Hypothalamus (tissue), 51 donors: ENCODE measurements at regions not wholly inside any gene's neighbourhood (a gene's known extent, or its start where the extent isn't known, plus 50 kb on each side); places are given as distances from the start of the nearest gene placed in this dataset.

Source experiments
- DNase-seq, 51 donors: peaks; one replicate each; lab custom pipeline; 2025; lab: John Stamatoyannopoulos, UW

DNA sequence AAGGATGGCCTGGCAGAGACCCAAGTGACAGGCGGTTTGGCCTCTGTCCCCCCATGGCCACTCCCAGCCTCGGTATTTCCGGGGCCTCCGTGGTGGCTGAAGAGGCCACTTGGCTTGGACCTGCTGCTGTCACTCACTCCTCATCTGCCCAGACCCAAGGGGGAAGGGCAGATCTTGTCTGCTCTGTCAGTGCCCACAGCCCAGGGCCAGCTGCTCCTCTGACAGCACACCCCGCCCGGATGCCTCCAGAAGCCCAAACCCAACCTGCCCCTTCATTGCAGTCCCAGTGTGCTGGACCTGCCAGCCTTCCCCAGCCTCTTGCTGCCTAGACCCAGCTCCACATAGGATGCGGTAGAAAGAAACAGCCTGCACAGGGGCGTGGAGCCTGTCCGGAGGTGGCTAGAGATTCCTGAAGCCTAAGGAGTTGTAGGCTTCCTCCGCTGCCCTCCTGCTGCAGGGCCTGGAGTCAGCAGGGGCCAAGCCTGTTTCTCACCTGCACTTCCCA lies 52.0 kb downstream of the MAGEF1 start:
- DNase-seq: no peak

DNA sequence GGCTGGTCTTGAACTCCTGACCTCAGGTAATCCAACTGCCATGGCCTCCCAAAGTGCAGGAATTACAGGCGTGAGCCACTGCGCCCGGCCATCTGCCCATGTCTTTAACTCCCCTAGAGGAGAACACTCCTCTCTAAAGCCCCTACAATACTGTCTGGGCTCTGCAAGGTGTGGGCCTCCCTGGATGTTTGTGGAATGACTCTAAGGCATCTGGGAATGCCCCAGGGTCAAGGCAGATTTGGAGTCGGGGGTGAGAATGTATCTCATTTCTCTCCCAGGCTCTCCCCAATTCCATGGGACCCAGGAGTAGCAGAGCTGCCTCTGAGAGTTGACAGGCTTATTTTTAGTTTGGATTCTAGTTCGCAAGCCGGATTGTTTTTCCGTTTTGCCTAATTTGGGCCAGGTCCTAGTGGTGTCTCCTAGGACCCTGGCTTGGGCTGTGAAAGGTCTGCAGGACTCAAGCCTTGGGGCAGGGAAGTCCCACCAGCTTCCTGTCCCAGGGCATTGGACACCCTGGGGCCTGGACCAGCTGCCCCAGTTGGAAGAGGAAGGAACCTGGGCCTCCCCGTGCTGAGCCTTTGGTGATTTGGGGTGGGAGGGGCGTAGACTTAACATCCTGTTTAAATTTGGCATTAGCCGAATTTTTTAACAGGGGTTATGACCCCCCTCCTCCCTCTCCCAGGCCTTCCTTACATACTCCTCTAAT lies 53.5 kb downstream of the MAGEF1 start:
- DNase-seq: no peak

- no peak for DNase-seq
These were observed 54.8 kb downstream of the MAGEF1 start for GRCh38 chr3:184656829-184657681.

GRCh38 chr3:184656458-184656828 lies 55.4 kb downstream of the MAGEF1 start:
- DNase-seq: no peak

GRCh38 chr3:184655597-184655996 lies 56.3 kb downstream of the MAGEF1 start:
- no peak for DNase-seq

- no peak for DNase-seq
These were observed 57.5 kb downstream of the MAGEF1 start for GRCh38 chr3:184654375-184654774.

DNA sequence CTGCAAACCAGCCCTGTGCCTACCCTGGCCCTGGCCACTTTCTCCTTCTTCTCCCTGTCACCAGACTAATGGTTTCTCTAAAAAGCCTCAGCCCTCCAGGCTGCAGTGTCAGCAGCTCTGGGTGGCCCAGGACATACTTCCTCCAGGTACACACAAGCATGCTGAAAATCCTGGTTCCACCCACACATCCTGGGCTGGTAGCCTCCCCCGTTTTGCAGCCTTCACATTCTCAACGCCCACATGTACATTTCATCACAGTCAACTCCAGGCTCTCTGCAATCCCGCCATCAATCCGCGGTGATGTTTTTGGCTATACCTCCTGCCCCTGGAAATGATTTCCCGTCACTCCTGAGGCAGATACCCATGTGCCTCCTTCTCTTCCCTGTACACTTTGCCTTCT lies 59.4 kb downstream of the MAGEF1 start:
- no peak for DNase-seq

DNA sequence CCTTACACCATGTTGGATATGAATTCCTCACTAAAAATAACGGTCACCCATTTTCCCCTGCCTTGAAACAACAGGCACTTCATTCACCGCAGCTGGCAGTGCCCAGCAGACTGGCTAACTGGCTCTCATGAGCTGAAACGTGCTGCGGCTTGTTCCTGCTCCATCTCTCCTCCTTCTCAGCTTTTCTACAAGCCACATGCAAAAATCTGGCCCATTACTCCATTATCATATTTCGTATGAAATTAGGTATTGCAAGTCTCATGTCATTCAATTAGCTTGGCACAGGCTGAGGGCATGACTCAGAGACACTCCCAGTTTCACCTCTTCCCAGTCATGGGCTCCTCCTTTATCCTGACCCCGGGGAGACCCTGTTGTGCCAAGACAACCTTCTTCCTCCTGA lies 60.0 kb downstream of the MAGEF1 start:
- DNase-seq: no peak

- no peak for DNase-seq
These were observed 63.2 kb downstream of the MAGEF1 start for GRCh38 chr3:184648636-184649035.

GRCh38 chr3:184647405-184647936 lies 64.4 kb downstream of the MAGEF1 start:
- DNase-seq: no peak

DNA sequence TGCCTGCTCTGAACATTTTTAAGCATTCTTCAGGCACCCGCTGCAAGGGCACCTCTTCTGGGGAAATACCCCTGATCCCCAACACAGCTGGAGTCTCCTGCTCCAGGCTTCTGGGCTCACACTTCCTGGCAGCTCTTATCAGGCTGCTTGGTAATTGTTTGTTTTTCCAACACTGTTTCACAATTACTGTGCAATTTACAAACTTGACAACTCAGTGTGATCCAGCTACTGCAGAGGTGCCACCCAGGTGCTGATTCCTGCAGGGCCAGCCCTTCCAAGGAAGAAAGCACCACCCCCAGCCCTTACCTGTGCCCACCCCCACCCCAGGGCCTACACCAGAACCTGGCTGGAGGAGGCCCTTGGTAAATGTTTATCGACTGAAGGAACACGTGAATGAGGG lies 66.5 kb downstream of the MAGEF1 start:
- no peak for DNase-seq

GRCh38 chr3:184643442-184643841 lies 68.4 kb downstream of the MAGEF1 start:
- no peak for DNase-seq

- DNase-seq: no peak
These were observed 69.1 kb downstream of the MAGEF1 start for GRCh38 chr3:184642631-184643285.

DNA sequence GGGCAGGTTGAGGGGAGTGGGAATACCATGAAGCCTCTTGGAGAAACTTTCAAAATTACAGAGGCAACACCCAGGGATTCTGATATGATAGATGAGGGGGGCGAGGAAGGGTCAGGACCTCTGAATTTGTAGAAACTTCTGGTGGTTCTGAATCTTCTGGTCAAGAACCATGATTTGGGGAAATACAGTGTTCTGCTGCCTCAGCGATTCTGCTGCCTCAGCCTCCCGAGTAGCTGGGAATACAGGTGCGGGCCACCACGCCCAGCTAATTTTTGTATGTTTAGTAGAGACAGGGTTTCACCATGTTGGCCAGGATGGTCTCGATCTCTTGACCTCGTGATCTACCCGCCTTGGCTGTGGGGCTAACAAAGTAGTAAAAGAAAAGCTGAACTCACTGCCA lies 70.4 kb downstream of the MAGEF1 start:
- no peak for DNase-seq

DNA sequence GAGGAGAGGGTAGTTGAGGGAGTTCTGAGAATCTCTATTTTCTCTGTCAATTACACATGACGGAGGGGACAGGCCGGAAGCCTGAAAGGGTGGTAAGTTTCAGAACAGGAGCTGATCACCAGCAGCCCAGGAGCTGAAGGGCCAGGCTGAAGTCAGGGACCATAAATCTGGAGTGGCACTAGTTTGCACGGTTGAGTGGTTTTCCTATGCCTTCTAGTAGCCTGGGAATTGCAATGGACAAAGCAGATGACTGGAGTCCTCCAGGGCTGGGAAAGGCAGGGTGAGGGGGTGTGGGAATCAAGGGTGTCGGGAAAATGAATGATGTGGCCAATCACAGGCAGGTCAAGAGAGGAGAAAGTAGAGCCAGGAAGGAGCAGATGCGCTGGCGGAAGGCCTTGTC lies 72.5 kb downstream of the MAGEF1 start:
- no peak for DNase-seq

DNA sequence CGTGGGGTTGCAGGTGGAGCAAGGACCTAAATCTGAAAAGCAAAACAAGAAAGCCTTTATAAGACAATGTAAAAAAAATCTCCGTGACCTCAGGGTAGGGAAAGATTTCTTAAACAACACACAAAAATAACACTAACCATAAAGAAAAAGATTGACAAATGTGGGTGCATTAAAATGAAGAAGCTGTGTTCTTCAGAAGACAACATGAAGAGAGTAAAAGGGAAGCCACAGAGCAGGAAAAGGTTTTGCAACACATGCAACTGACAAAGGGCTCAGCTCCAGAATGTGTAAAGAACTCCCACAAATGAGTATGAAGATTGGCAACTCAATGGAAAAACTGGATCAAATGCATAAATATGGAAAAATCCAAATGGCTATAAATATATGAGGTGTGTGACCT lies 74.2 kb downstream of the MAGEF1 start:
- DNase-seq: peak in 1 of 51 donors; percentile 2

- no peak for DNase-seq
These were observed 75.0 kb downstream of the MAGEF1 start for GRCh38 chr3:184636741-184637316.

DNA sequence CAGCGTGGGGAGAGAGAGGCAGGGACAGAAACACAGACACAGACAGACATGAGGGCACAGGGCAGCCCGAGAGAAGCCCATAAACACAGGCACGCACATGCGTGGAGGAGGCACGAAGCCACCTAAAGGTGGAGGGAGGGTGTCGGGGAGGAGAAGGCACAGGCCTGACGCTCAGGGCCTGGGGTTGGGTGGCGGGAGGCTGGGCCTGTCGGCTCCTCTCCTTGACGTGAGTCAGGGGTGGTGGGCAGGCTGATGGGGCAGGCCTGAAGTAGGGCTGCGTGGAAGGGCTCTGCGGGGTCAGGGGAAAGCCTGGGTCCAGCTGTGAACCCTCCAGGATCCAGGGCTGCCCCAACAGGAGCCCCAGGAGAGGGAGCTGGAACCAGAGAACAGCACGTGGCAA lies 74.2 kb downstream of the EPHB3 start:
- DNase-seq: no peak

DNA sequence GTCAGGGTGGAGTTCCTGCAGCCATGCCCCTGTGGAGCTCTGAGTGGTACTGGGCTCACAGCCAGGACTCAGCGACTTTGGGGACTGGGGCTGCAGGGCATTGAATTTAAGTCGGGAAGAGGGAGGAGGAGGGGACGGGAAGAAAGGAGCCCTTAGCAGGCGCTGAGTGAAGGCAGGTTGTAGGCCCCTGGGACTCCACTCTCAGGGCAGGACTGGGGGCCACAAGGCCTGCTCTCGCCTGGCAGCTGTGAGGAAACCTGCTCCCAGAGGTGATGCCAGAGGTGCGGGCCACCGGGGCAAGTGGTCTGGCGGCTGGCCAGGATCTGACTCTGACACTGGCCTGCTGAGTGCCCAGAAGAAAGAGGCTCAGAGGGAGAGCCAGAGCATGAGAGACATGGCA lies 73.5 kb downstream of the EPHB3 start:
- DNase-seq: peak in 4 of 51 donors; percentile 5 to 9 (median 6)

DNA sequence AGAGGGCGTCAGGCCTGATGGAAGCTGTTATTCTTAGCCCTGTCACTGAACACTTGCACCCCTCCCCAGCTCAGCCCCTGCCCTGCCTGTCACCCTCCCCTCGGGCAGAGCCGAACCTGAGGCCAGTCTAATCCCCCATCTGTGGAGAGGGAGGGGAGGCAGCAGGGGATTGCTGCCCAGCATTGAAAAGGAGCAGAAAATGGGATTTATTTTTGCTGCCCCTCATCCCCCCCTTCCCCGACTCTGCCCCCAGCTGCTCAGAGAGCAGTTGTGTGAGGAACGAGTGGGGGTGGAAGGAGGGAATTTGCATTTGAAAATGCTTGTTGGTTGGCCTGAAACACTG lies 71.6 kb downstream of the EPHB3 start:
- DNase-seq: no peak
